Body of pancreas (tissue), 4 donors: ENCODE measurements at regions not wholly inside any gene's neighbourhood (a gene's known extent, or its start where the extent isn't known, plus 50 kb on each side); places are given as distances from the start of the nearest gene placed in this dataset.

Source experiments
- ATAC-seq: fragments of 150-250 bp; one replicate; pipeline ENCODE4 v1.9.1; 2016
- DNase-seq, 4 donors: peaks; one replicate each; pipeline ENCODE4 v3.0.0-alpha.2; 2019
- H3K27ac ChIP-seq, 4 donors: fragments of 200-600 bp; sonication (generic); 1 replicate in 3 of 4; 2 replicates in 1 of 4; pipeline versions ENCODE4 v1.5.1 to v1.6.1; 2016 to 2019; ENCODE audit warnings: mild to moderate bottlenecking in 1 of 4, mixed read lengths in 1 of 4, moderate library complexity in 1 of 4
- H3K27me3 ChIP-seq, 2 donors: fragments of 200-600 bp; sonication (generic); one replicate each; pipeline ENCODE4 v1.6.0; 2016; ENCODE audit warnings: mild to moderate bottlenecking in 1 of 2
- H3K36me3 ChIP-seq, 2 donors: fragments of 200-600 bp; sonication (generic); replicated peaks in 1 of 2; 2 replicates each; pipeline ENCODE4 v1.5.1; 2016; ENCODE audit warnings: low read depth in 2 of 2; ENCODE audit not compliant: insufficient read depth in 1 of 2
- H3K4me1 ChIP-seq: fragments of 200-600 bp; sonication (generic); one replicate; pipeline ENCODE4 v1.6.0; 2016
- H3K4me3 ChIP-seq, 2 donors: fragments of 200-600 bp; sonication (generic); 1 replicate in 1 of 2; 2 replicates in 1 of 2; pipeline ENCODE4 v1.5.1; 2016 to 2019
- H3K9me3 ChIP-seq, 3 donors: fragments of 200-600 bp; sonication (generic); 1 replicate in 2 of 3; 2 replicates in 1 of 3; pipeline ENCODE4 v1.5.1; 2016
- POLR2A ChIP-seq, 3 donors: fragments of 450-650 bp; IDR thresholded peaks; one replicate each; pipeline ENCODE4 v1.6.1; 2016; ENCODE audit warnings: antibody characterized with exemption in 3 of 3, mild to moderate bottlenecking in 2 of 3
- WGBS, 2 donors: methylation state at CpG; one replicate each; pipeline ENCODE4 v1.1.5; 2017; 5-methylcytosine and 5-hydroxymethylcytosine counted together
- intact Hi-C: fragments of 100-400 bp; cut with DNase I; formaldehyde crosslinking; loops from one replicate; pipeline ENCODE4 v1.15.1; 2023
- TF ChIP-seq, protein P1 (sequence below), 7 experiments: fragments of 450-650 bp in 4 of 7; fragments of 200-600 bp in 3 of 7; sonication (generic) in 3 of 7; IDR thresholded peaks; one replicate each; pipeline ENCODE4 v1.5.1; 2016 to 2019; ENCODE audit warnings: antibody characterized with exemption in 7 of 7

DNA sequence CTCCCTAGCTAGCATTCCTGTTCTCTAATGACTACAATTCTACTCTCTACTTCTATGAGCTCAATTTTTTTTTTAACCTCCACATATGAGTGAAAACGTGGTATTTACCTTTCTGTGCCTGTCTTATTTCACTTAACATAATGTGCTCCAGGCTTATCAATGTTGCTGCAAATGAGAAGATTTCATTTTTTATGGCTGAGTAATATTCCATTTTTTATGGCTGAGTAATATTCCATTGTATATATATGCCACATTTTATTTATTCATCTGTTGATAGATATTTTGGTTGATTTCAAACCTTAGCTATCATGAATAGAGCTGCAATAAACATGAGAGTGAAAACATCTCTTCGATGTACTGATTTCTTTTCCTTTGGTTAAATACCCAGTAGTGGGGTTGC is 159.6 kb upstream of the TPK1 start:
- no peaks in the 10 kb centered on the region for H3K4me1 ChIP-seq
- DNase-seq = no peak
- no peaks in the 10 kb centered on the region for H3K27me3 ChIP-seq
- H3K9me3 ChIP-seq = peaks cover 0 to 9% (median 0%) of the 10 kb centered on the region in 3 donors
- H3K27ac ChIP-seq = no peak overlapping the region
- H3K4me3 ChIP-seq = no peak overlapping the region
- H3K36me3 ChIP-seq = no peaks in the 10 kb centered on the region
- ATAC-seq = no peak
- intact Hi-C loops = no loop called here
- 60 to 61% methylated on average over 2 of the region's 2 CpGs for WGBS, 2 donors
- TF ChIP-seq, protein P1, sequence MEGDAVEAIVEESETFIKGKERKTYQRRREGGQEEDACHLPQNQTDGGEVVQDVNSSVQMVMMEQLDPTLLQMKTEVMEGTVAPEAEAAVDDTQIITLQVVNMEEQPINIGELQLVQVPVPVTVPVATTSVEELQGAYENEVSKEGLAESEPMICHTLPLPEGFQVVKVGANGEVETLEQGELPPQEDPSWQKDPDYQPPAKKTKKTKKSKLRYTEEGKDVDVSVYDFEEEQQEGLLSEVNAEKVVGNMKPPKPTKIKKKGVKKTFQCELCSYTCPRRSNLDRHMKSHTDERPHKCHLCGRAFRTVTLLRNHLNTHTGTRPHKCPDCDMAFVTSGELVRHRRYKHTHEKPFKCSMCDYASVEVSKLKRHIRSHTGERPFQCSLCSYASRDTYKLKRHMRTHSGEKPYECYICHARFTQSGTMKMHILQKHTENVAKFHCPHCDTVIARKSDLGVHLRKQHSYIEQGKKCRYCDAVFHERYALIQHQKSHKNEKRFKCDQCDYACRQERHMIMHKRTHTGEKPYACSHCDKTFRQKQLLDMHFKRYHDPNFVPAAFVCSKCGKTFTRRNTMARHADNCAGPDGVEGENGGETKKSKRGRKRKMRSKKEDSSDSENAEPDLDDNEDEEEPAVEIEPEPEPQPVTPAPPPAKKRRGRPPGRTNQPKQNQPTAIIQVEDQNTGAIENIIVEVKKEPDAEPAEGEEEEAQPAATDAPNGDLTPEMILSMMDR (IDR thresholded peaks at IDR 0.05) = no peak
- TF ChIP-seq POLR2A (IDR thresholded peaks at IDR 0.05) = no peak

DNA sequence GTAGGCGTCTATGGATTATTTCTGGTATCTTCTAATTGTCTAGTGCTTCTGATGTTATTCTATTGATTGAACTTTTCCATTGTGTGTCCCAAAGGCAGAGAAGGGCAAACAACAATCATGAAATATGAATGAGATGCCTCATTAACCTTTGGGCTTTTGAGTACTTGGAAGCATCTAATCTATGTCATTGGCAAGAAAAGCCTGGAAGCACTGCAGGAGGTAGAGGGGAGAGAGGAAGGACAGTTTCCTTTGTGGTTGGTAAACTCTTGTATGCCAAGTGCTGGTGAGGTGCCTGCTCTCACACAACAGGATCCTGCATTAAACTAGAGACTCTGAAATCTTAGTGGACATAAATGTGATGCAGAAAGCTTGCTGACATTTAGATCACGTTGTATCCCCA is 155.2 kb upstream of the TPK1 start:
- no peak for ATAC-seq
- H3K4me1 ChIP-seq = no peaks in the 10 kb centered on the region
- intact Hi-C loops = no loop called here
- TF ChIP-seq, protein P1 (IDR thresholded peaks at IDR 0.05) = no peak
- TF ChIP-seq POLR2A (IDR thresholded peaks at IDR 0.05) = no peak
- DNase-seq = no peak
- no peaks in the 10 kb centered on the region for H3K27me3 ChIP-seq
- WGBS, 2 donors = 13 to 43% methylated on average over 2 of the region's 2 CpGs
- no peak overlapping the region for H3K27ac ChIP-seq
- H3K36me3 ChIP-seq = no peaks in the 10 kb centered on the region
- H3K4me3 ChIP-seq = no peak overlapping the region
- peaks cover 0 to 2% (median 0%) of the 10 kb centered on the region in 3 donors for H3K9me3 ChIP-seq

DNA sequence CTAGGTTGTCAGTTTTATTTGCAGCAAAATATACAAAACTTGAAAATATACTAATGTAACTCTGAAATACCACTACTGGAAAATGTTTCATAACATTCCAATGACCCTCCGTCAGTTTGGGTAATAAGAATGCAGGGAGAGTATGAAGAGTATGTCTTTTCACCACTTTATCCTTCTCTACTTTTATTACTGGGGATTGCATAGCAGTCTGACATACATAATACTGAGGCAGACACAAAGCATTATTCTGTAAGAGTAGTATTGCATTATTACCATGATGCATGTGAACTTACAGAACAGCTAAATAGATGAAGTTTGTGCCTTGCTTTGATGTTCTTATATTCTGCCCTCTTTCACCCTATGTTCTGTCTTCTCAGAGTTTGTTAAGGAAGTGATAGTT is 151.8 kb upstream of the TPK1 start:
- no peaks in the 10 kb centered on the region for H3K4me1 ChIP-seq

GRCh38 chr7:144982133-144982532 is 146.3 kb upstream of the TPK1 start:
- no peak for TF ChIP-seq POLR2A (IDR thresholded peaks at IDR 0.05)
- TF ChIP-seq, protein P1 (IDR thresholded peaks at IDR 0.05) = no peak
- Histone ChIP-seq H3K4me1 (no peaks in the 10 kb centered on the region), H3K9me3 (no peaks in the 10 kb centered on the region), H3K27ac (no peak overlapping the region), H3K36me3 (no peaks in the 10 kb centered on the region), H3K4me3 (no peak overlapping the region), H3K27me3 (no peaks in the 10 kb centered on the region)
- ATAC-seq (no peak), DNase-seq (no peak)
- intact Hi-C loops = no loop called here
- WGBS, 2 donors = 23 to 43% methylated on average over 1 of the region's 1 CpG

More for the DNA sequence above, 151.8 kb upstream of the TPK1 start:
- 70 to 81% methylated on average over 1 of the region's 1 CpG for WGBS, 2 donors
- ATAC-seq = no peak
- intact Hi-C loops = no loop called here
- no peak for DNase-seq
- Histone ChIP-seq H3K36me3 (no peaks in the 10 kb centered on the region), H3K27me3 (no peaks in the 10 kb centered on the region), H3K4me3 (no peak overlapping the region), H3K27ac (no peak overlapping the region), H3K9me3 (no peaks in the 10 kb centered on the region)
- TF ChIP-seq, protein P1 (IDR thresholded peaks at IDR 0.05) = no peak
- TF ChIP-seq POLR2A (IDR thresholded peaks at IDR 0.05) = no peak

- Histone ChIP-seq H3K27ac (no peak overlapping the region), H3K36me3 (no peaks in the 10 kb centered on the region), H3K4me3 (no peak overlapping the region), H3K4me1 (no peaks in the 10 kb centered on the region), H3K9me3 (no peaks in the 10 kb centered on the region), H3K27me3 (no peaks in the 10 kb centered on the region)
- TF ChIP-seq POLR2A (IDR thresholded peaks at IDR 0.05) = no peak
- TF ChIP-seq, protein P1 (IDR thresholded peaks at IDR 0.05) = no peak
- ATAC-seq (no peak), DNase-seq (no peak)
- intact Hi-C loops = no loop called here
- WGBS, 2 donors = 56 to 61% methylated on average over 4 of the region's 4 CpGs
Measured at GRCh38 chr7:144975882-144976281, 140.0 kb upstream of the TPK1 start.
